OCI-M1 (cell line): ENCODE measurements at regions not wholly inside any gene's neighbourhood (a gene's known extent, or its start where the extent isn't known, plus 50 kb on each side); places are given as distances from the start of the nearest gene placed in this dataset.
A peak's percentile ranks its signal among the peaks of the same experiment; 100 is the strongest.

Experiments used
- DNase-seq: peaks from one replicate; lab custom pipeline; 2025; lab: John Stamatoyannopoulos, UW

DNA sequence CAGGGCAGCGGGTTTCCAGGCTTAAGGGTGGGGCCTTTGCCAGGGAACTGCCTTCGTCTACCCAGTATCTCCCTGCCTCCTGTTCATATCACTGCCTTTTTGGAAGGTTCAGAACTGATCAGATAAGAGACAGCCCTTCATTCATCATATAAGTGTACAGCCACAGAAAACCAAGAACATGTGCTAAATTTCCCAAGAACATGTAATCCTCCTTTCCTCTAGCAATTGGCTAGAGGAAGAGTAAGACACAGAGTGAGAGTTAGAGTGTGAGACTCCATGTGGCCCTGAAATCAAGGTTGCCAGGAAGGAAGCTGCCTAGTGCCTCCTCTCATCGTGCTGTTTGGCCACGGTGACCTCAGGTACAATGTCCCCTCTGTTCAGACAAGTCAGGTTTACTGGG is 770.9 kb downstream of the TNS3 start:
- DNase-seq: no peak

DNA sequence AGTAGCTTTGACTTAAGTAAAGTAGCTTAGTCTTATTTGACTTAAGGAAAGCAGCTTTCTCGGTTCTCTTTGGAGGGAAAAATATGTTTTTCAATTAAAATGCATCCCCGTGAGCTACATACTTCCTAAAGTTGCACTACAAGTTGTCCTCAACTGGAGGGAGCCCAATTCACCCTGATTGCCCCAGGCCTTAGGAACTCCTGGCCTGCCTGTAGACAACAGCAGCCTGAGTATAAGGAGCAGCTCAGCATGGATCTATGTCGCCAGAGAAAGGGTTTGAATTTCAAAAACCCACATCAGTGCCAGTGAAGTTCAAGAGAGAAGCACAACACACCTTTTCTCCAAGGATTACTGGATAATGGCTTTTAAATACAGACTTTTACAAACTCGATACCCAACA is 772.0 kb downstream of the TNS3 start:
- no peak for DNase-seq

DNA sequence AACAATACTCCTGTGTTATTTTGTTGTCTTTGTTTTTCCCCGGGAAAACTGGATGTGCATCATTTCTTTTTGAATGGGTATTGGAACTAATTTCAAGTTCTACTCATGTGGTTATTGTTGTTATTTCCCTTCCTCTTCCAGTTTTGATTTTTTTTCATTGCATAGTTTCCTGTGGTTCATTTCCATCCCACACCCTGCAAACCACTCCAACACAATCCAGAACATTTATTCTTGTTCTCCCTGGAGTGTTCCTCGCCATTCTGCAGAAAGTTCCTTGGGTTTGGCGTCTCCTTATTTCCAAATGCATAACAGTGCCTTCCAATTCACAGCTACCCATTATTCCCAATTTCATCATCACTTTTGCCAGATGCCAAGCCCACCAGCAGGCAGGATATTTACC is 775.1 kb downstream of the TNS3 start:
- no peak for DNase-seq

DNA sequence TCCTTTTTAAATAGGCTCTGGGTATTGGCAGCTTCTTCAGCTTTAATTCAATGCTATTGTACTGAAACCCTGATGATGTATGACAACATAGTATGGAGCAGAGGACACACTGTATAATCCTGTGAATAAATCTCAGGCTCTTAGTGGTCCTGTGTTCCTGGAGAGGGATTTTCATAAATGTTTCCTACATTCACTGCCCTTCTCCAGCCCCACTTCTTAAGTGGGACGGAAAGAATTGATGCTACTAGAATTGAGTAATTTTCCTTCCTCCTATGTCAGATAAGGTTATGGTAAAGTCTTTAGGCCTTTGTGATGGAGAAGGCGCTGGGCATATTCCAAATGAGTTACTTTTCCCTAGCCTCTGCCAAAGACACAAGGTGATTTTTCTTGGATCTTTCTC is 779.4 kb downstream of the TNS3 start:
- no peak for DNase-seq

DNA sequence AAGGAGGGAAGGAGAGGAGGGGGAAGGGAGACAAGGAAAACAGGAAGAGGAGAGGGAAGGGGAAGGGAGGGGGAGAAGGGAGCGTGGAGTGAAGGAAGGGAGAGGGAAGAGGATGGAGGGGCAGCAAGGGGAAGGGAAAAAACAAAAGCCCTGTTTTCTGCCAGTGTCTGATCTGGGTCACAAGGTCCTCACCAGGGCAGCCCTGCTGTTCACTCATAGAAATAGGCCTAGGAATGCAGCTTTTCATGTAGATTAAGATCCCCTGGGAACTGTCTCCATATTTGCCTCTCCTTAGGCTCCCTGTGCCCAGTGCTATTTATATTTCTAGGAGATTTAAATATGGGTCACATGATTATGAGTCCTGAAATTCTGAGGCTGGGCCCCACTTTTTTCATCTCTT is 790.7 kb downstream of the TNS3 start:
- DNase-seq: no peak

DNA sequence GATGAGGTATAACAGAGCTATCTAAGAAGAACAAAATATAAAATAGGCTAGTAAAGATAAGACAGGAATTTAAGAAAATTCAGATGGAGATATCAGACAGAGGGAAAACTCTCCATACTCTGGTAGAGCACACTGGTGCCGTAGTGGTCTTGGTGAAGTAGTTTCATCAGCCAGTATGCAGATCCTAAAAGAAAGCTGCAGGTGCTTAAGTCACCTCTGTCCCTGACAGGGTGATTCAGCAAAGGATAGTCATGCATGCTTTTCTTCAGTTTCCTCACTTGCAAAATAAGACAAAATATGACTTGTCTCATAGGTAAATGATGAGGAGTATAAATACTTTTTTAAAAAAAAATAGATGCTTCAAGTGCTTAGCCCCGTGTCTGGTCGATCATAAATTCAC is 794.9 kb downstream of the TNS3 start:
- DNase-seq: no peak

DNA sequence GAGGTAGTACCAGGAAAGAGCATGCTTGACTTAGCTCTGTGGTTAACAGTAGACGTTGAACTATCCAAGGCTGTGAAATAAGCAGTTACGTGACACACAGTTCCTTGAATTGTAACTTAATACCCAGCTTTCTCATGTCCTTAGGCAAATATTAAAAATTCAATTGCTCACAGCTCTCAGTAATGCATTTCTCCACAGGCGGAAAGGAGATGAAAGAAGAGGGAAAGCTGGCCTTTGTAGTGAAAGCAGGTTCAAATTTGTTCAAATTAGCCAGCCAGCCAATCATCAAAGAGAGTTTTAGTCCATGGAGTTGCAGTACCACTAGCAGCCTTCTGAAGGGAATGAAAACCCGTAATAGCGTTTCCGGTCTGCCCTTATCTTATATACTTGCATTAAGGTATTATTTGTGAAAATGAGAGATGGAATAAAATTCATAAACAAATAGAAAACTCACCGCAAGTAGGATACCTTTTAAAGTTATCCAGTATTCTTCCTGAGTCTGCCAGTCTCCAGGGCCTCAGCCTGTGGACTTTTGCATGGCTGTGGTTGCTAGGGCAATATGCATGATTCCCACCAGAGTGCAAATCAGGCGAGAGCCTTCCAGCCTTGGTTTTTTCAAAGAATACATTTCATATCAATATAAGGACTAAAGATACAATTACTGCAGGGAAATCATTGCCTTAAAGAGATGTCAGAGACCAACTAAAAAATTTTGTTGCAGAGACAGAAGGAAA is 795.5 kb downstream of the TNS3 start:
- DNase-seq: no peak

DNA sequence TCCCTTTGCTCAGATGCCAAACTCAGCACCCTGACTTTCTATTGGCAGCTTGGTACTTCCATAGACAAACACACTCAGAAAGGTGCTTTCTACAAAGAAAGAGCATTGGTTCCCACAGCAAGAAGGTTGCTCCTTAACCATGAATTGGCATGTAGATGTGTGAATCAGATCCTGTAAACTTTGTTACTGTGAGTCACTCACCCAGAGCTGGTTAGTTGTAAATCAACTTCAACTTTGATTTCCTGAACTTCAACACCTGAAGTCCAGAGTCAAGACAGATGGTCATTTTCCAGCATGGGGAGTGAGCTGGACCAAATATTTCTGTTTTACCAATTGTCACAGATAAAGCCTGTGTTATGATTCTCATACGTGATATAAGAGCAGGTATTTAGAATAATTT is 797.2 kb downstream of the TNS3 start:
- no peak for DNase-seq

DNA sequence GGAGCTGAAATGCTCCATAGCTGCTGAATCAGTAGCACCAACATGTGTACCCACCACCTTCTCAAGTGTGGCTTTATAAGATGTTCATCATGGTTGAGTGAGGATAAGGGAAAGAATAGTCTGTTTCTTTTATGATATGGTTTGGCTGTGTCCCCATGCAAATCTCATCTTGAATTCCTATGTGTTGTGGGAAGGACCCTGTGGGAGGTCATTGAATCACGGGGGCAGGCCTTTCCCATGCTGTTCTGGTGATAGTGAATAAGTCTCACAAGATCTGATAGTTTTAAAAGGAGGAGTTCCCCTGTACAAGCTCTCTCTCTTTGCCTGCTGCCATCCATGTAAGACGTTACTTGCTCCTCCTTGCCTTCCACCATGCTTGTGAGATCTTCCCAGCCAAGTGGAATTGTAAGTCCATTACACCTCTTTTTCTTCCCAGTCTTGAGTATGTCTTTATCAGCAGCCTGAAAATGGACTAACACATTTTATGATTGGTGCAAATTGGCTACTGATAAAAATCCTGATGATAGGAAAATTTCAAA is 799.9 kb downstream of the TNS3 start:
- DNase-seq: no peak

DNA sequence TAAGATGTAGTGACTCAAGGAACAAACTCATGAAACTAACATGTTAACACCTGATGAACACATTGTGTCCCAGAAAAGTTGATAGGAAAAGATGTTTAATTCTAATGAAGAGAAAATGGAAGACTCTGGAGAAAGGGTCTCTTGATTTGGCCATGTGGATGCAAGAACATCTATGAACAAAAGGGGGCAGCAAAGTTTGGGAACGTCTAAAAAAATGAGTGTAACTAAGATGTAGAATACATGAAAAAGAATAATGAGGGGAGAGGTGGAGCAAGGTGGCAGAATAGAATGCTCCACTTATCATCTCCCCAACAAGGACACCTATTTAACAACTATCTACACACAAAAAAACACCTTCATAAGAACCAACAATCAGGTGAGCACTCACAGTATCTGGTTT is 805.1 kb downstream of the TNS3 start:
- DNase-seq: peak; percentile 34

DNA sequence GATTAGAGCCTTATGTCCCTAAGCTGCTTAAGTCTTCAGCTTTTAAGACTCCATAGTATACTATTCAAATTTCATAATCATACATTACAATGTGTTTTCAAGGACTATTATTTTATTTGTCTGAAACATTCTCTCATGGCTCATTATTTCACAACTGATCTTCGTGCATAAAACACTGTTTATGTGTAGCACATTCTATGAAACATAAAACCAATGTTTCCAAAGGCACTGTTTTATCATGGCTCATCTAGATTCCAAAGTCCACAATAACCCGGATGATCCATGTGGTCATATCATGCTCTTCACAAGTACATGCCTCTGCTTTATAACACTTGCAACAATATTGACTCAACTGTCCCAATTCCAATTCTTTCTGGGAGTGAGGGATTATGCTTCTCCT is 806.1 kb downstream of the TNS3 start:
- DNase-seq: no peak

DNA sequence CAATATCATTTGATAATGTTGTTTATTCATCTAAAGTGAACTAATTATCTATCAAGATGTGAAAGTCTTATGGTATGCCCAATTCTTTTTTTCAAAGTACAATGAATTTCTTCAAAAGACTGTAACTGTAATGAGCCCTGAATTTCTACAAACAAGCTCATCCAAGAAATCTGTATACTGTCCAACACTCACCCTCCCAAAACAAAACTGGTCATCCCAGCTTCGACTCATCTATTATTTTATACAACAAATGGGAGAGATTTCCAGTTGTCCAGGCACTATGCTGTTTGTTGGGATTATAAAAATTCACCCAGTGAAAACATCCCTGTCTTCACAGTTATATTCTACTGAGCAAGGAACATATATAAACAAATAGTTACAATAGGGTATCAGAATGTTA is 806.9 kb downstream of the TNS3 start:
- DNase-seq: no peak

DNA sequence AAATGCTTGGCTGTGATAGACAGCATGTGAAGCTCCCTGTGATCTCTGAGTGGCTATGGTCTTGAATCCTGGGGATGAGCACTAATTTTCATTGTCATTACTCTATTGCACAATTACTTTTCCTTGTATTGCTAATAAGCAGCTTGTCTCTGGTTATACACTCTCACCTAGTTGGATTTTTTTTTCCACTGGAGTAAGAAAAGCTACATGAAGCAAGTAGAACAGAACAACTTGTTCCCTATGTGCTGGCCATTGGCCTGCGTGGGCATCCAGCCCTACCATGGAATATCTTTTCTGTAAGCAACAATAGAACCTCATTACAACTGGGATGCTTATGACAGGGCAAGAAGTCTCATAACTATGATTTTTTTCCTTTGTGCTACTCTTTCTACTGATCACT is 807.4 kb downstream of the TNS3 start:
- DNase-seq: no peak

DNA sequence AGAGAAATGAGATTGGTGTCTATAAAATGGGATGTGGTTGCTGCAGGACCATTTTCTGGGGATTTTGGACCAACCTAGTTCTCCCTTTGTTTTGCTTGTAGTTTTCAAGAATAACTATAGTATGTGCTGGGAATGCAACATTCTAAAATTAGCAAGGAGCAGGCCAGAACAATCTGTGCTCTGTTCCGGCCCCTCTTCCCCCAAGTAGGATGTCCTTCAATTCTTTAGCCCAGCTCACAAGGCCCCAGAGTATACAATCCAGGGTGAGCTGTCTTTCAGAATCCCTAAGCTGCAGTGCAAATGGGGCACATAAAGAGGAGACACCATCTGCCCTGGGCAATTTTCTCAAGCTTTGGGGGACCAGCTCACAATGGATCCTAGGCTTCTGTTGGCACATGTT is 809.1 kb downstream of the TNS3 start:
- no peak for DNase-seq

DNA sequence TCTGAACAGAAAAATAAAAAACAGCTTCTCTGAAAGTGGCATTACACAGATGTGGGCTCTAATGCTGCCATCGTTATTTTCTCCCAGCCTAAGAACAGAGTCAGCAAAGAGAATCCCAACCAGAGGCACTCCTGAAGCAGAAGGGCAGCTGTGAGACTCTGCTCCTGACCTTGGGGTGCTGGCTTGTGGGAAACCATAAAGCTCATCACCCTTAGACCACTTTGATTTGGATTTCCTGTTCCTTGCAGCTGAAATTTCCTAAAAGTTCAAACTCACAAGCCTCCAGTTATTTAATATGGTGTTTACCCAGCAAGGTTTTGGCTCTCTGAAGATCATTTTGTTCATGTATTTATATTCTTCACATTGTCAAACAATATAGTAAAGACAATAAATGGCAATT is 814.8 kb downstream of the TNS3 start:
- no peak for DNase-seq

DNA sequence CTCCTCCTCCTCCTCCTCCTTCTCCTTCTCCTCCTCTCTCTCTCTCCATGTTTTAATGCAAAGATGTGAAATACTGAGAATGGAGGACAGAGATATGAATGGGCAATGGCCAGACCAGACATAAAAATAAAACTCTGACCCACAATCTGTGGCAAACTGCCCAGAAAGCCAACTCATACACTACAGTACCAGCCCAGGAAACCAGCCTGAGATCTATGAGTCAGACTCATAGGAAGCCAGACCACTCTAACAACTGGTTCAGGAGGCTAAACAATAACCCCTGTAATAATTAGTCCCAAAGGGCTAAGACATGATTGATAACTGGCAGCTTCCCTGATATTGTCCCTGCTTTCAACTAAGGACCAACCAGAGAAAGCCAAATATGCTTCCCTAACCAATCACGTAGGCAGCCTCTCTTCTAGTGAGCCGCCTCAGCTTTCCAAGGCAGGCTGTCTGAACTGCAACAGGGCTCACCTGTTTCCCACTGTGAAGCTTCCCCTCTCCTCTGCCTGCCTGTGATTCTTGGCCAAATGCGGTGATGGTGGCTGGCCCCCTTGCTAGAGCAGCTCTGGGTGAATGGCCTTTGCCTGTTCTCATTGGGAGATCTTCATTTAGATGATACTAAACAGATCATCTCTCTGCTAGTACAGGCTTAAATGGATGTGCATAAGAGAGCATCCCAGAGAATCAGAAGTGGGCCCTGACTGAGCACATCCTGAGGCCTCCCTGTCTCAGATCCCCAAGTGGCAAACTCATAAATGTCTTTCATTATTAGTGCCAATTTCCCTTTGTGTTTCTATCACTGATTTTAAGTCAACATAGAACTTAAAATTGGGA is 817.6 kb downstream of the TNS3 start:
- no peak for DNase-seq

DNA sequence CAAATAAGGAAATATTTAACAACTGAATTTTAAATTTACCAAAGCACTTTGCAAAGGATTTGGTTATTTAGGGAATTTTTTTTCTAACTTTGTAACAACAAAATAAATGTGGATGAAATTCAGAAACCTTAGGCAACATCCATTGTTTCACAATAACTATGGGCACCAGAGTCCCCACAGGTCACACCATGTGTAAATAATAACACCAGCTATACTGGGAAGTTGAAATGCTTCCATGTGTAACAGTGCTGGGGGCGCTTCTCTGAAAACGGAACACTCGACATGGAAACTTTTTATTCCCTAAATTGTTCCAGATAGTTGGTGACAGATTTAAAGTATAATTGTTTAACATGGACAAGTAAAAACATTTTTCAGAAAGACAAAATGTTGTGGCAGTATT is 818.6 kb downstream of the TNS3 start:
- no peak for DNase-seq

DNA sequence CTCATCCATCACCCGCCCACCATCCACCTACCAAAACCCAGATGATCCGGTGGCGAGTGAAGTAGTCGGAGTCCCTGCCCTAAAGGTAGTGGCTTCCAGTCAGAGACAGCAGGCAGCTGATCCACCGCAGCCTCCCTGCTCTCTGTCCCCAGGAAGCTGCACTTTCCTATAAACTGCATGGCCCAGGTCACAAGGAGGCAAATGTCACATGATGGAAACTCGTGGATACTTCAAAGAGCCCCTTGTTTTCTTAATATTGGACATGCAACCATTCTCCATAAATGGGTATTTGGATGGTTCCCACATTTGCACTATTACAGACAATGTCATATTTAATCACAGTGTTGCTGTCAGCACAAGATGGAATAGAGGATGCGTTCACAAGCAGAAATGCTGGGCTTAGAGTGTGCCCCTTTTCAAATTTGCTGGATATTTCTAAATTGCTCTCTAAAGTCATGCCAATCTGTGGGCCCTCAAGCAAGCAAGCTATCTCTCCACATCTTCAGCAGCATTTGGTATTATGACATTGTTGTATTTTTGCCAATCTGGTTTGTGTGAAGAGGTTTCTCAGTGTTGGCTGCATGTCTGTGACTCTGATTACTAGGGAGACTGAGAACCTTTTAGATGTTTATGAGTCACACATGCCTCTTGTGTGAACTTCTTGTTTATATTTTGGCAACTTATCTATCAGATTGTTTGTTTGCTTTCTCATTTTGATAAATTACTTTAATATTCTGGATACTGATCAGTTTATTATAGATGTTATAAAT is 822.0 kb downstream of the TNS3 start:
- no peak for DNase-seq

DNA sequence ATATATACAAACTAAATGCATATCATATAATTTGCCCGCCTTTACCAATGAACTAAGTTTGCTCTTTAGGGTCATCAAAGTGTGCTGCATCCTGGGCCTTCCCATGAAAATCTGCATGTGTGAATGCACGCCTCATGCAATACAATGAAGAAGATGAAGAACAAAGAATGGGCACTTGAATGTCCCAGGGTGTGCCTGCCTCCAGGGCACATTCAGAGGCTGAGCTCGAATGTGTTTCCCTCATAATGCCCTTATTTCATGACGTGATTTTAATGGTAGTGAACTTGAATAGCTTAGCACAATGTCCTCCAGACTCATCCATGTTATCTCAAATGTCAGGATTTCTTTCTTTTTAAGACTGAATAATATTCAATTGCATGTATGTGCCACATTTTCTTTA is 824.9 kb downstream of the TNS3 start:
- DNase-seq: no peak

DNA sequence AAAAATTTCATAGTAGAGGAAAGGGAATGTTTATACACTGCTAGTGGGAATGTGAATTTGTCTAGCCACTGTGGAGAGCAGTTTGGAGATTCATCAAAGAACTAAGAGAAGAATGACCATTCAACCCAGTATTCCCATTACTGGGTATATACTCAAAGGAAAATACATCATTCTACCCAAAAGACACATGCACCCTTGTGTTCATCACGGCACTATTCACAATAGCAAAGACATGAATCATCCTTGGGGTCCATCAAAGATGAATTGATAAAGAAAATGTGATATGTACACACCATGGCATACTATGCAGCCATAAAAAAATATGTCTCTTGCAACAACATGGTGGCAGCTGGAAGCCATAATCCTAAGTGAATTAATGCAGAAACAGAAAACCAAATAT is 825.7 kb downstream of the TNS3 start:
- DNase-seq: no peak

DNA sequence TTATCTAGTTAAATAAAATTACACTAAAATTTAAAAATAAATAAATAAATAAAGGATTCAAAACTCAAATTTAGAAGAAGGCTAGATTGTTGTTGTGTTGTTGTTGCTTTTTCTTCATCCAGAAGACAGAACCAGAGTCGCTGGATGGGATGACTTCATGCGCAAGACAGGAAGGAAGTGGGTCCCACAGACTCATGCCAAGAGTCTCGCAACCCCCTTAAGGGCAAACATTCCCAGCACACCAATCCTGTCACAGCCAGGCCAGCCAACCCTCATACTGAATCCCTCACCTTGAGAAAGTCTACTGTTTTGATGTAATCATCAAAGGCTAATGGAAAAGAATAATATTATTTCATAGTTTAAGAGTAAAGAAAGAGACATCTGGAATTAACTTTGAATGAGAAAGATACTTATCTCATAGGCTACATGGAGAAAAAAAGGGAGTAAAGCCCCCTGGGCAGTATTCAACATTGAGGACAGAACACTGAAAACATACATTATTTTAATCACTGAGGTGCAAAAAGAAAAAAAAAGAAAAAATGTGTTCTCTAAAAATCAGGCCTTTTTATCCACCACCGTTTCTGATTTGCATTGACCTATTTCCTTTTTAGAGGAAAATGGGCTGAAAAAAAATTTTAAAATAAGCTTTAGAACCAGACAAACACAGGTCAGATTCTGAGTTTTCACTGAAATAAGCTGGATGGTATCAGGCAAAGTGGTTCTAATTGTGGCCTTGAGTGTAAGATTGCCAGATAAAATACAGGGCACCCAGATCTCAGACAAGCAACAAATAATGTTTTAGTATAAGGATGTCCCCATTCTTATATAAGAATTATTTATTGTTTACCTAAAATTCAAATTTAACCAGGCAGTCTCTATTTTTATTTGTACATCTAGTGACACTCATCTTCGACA is 826.5 kb downstream of the TNS3 start:
- no peak for DNase-seq
